Neural crest cell (in vitro differentiated cells): ENCODE measurements at regions not wholly inside any gene's neighbourhood (a gene's known extent, or its start where the extent isn't known, plus 50 kb on each side); places are given as distances from the start of the nearest gene placed in this dataset.

Experiments
- DNase-seq: peaks from one replicate; pipeline ENCODE4 v3.0.0; 2021; ENCODE audit warnings: low read depth, mixed read lengths, low spot score
- H3K27ac Mint-ChIP-seq: one replicate; pipeline ENCODE4 v1.8.0; 2021; ENCODE audit warnings: mild to moderate bottlenecking, mixed read lengths; ENCODE audit not compliant: unreplicated experiment
- H3K27me3 Mint-ChIP-seq: 2 replicates; pipeline ENCODE4 v1.8.0; 2021; ENCODE audit warnings: low read depth, mild to moderate bottlenecking, mixed read lengths
- H3K36me3 Mint-ChIP-seq: 2 replicates; pipeline ENCODE4 v1.8.0; 2021; ENCODE audit warnings: low read depth, mild to moderate bottlenecking, mixed read lengths
- H3K4me1 Mint-ChIP-seq: 2 replicates; pipeline ENCODE4 v1.8.0; 2021; ENCODE audit warnings: mixed read lengths
- H3K4me3 Mint-ChIP-seq: one replicate; pipeline ENCODE4 v1.8.0; 2021; ENCODE audit warnings: mild to moderate bottlenecking, mixed read lengths
- H3K9me3 Mint-ChIP-seq: 2 replicates; pipeline ENCODE4 v1.8.0; 2021; ENCODE audit warnings: mixed read lengths
- CTCF ChIP-seq: fragments of 200-600 bp; sonication (generic); conservative IDR thresholded peaks from 2 replicates; pipeline ENCODE4 v1.5.0; 2021; ENCODE audit warnings: antibody characterized with exemption, mild to moderate bottlenecking

- H3K27ac Mint-ChIP-seq, result no peak overlapping the region
- no peak overlapping the region for H3K4me3 Mint-ChIP-seq
- H3K9me3 Mint-ChIP-seq, result peaks cover 12% of the 10 kb centered on the region
- H3K4me1 Mint-ChIP-seq, result peaks cover 21% of the 10 kb centered on the region
- TF ChIP-seq CTCF, result no peak
- no peaks in the 10 kb centered on the region for H3K27me3 Mint-ChIP-seq
- H3K36me3 Mint-ChIP-seq, result peaks cover 3% of the 10 kb centered on the region
- DNase-seq, result no peak
These were observed 126.7 kb upstream of the SLC44A3 start for GRCh38 chr1:94693435-94693834.

GRCh38 chr1:94693029-94693428, 127.1 kb upstream of the SLC44A3 start:
- Mint-ChIP-seq H3K27me3 (no peaks in the 10 kb centered on the region), H3K4me1 (peaks cover 23% of the 10 kb centered on the region), H3K4me3 (no peak overlapping the region), H3K9me3 (peaks cover 12% of the 10 kb centered on the region), H3K36me3 (peaks cover 3% of the 10 kb centered on the region), H3K27ac (no peak overlapping the region)
- no peak for TF ChIP-seq CTCF
- DNase-seq, result no peak

GRCh38 chr1:94688646-94689045, 131.5 kb upstream of the SLC44A3 start:
- peaks cover 8% of the 10 kb centered on the region for H3K36me3 Mint-ChIP-seq
- H3K27ac Mint-ChIP-seq, result no peak overlapping the region
- peak; percentile 5 for DNase-seq
- peak overlapping the region; percentile 5 for H3K4me3 Mint-ChIP-seq
- no peaks in the 10 kb centered on the region for H3K27me3 Mint-ChIP-seq
- peaks cover 24% of the 10 kb centered on the region for H3K4me1 Mint-ChIP-seq
- H3K9me3 Mint-ChIP-seq, result peaks cover 9% of the 10 kb centered on the region
- TF ChIP-seq CTCF, result no peak

DNA sequence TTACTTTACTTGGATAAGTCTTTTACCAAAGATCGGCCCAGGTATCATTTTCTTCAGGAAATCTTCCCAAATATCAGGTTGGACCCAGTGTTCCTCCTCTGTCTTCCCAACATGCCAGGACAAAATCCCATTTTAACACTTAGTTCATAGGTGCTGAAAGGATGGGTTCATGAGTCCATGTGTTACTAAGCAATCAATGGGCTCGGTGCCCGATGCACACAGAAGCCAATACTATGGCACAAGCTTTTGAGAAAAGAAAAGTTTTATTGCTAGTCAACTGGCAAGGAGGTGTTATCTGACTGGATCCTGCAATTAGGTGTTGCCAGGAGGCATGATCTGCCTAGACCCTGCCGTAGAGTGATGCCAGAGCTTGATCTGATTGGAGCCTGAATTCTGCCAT, 133.3 kb upstream of the SLC44A3 start:
- TF ChIP-seq CTCF, result no peak
- Mint-ChIP-seq H3K27me3 (no peaks in the 10 kb centered on the region), H3K4me1 (peaks cover 24% of the 10 kb centered on the region), H3K36me3 (peaks cover 8% of the 10 kb centered on the region), H3K4me3 (no peak overlapping the region), H3K27ac (no peak overlapping the region), H3K9me3 (peaks cover 10% of the 10 kb centered on the region)
- DNase-seq, result no peak

GRCh38 chr1:94684690-94685250, 135.4 kb upstream of the SLC44A3 start:
- no peak for DNase-seq
- TF ChIP-seq CTCF, result no peak
- Mint-ChIP-seq H3K27me3 (no peaks in the 10 kb centered on the region), H3K27ac (peak overlapping the region; percentile 8), H3K9me3 (peaks cover 5% of the 10 kb centered on the region), H3K4me3 (no peak overlapping the region), H3K36me3 (peaks cover 5% of the 10 kb centered on the region), H3K4me1 (peaks cover 23% of the 10 kb centered on the region)
